Astrocyte of the spinal cord (primary cell): ENCODE measurements at regions not wholly inside any gene's neighbourhood (a gene's known extent, or its start where the extent isn't known, plus 50 kb on each side); places are given as distances from the start of the nearest gene placed in this dataset.

ENCODE experiments used
- DNase-seq: peaks from one replicate; pipeline ENCODE4 v3.0.0; 2011; ENCODE audit warnings: low read depth, low spot score
- H3K4me3 ChIP-seq: 2 replicates; pipeline ENCODE4 v1.5.1; 2011; ENCODE audit warnings: low read depth, mild to moderate bottlenecking, low read length, moderate library complexity
- in situ Hi-C: cut with HindIII; loops from 2 replicates; pipeline ENCODE4 v1.10.0; 2017; ENCODE audit warnings: low sequenced_read_pairs
- TF ChIP-seq, protein P1 (sequence below): IDR thresholded peaks from 2 replicates; pipeline ENCODE4 v1.5.1; 2012; ENCODE audit warnings: low read depth, mild to moderate bottlenecking, low read length, inconsistent platforms

DNA sequence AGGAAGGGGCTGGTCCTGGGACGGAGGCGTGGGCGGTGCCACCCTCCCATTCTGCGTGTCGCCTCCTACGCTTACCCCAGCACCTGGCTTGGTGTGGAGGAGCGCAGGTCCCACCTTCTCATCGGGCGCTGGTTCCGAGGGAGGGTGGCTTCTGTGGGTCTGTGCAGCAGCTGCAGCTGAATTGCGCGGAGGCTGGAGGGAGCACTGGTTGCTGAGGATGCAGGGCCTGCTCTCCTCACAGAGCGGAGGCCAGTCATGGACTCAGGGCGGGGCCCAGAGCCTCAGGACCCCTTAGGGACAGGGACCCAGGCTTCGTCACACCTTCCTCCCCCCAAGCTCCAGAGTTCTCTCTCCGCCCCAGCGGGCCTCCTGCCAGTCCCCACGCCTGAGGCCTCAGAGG, 127.8 kb upstream of the MAP3K4 start:
- TF ChIP-seq, protein P1, sequence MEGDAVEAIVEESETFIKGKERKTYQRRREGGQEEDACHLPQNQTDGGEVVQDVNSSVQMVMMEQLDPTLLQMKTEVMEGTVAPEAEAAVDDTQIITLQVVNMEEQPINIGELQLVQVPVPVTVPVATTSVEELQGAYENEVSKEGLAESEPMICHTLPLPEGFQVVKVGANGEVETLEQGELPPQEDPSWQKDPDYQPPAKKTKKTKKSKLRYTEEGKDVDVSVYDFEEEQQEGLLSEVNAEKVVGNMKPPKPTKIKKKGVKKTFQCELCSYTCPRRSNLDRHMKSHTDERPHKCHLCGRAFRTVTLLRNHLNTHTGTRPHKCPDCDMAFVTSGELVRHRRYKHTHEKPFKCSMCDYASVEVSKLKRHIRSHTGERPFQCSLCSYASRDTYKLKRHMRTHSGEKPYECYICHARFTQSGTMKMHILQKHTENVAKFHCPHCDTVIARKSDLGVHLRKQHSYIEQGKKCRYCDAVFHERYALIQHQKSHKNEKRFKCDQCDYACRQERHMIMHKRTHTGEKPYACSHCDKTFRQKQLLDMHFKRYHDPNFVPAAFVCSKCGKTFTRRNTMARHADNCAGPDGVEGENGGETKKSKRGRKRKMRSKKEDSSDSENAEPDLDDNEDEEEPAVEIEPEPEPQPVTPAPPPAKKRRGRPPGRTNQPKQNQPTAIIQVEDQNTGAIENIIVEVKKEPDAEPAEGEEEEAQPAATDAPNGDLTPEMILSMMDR, result no peak
- H3K4me3 ChIP-seq, result no peak overlapping the region
- no peak for DNase-seq
- in situ Hi-C loops, result no loop called here

DNA sequence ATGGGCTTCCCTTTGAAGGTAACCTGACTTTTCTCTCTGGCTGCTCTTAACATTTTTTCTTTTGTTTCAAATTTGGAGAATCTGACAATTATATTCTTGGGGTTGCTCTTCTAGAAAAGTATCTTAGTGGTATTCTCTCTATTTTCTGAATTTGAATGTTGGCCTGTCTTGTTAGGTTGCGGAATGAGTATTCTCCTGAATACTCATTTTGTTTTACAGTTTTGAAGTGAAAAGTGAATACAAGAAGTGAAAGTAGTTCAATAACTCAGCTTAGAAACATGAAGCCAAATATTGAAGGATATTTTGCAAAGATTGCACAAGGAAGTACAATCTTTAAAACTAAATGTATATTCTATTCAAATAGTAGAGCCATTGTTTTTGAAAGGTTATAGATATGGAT, 120.2 kb upstream of the MAP3K4 start:
- TF ChIP-seq, protein P1, result no peak
- no peak for DNase-seq
- in situ Hi-C loops, result no loop called here
- H3K4me3 ChIP-seq, result no peak overlapping the region

DNA sequence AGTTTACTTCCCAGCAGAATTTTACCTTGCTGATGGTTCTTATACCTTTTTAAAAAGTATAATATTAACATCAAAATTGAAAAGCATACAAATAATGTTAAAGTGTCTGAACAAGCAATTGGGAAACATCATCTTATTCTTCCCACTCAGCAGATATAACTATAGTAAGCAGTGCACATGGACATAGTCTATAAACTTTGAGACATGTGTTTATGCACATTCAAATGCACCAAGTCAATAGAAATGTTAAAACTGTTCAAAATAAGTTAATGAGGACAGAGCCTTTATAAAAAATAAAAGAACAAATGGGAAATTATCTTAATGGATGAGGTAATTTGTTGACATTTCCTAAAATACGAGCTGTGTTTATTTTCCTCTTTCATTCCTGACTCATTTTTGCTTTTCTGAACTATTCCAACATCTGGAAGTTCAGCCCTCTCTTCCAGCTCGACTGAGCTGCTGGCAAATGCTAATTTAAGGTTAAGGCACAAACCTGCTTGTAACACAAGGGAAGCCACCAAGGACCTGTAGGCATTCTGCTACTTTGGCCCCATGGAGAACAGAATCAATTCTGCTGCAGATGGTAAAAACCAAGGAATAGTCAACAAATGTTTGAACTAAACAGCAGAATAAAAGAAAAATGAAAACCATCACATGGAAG, 110.3 kb upstream of the MAP3K4 start:
- DNase-seq, result no peak
- TF ChIP-seq, protein P1, result no peak
- in situ Hi-C loops, result no loop called here
- H3K4me3 ChIP-seq, result no peak overlapping the region

DNA sequence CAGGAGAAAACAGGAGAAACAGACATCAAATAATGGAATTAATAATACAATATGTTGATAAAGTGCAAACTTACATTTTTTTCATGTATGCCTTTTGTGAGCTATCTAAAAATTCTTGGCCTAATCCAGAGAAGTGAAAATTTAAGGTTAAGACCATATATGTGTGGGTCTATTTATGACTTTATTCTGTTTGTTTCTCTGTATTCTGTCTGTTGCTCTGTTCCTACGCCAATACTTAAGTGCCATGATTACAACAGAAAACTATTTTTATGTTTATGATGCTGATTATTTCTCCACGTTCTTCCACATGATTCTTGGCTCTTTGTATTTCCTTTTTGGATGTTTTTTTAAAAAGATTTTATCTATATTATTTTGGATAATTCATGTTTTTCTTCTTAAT, 109.6 kb upstream of the MAP3K4 start:
- no peak for DNase-seq
- TF ChIP-seq, protein P1, result no peak
- H3K4me3 ChIP-seq, result no peak overlapping the region
- in situ Hi-C loops, result no loop called here

DNA sequence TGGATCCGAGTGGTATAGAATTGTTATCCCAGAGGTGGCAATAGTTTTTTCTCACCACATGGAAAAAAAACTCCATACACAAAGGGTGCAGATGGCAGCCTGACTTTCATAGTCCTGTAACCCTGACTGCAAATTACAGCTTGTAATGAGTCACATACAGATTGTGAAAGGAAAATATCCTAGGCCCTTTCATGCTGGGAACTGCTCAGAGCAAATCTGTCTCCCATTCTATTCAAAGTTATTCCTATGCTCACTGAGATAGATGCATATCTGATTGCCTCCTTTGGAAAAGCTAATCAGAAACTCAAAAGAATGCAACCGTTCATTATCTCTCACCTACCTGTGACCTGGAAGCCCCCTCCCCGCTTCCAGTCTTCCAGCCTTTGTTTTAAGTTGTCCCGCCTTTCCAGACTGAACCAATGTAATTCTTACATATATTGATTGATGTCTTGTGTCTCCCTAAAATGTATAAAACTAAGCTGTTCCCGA, 108.7 kb upstream of the MAP3K4 start:
- TF ChIP-seq, protein P1, result no peak
- no peak overlapping the region for H3K4me3 ChIP-seq
- in situ Hi-C loops, result no loop called here
- DNase-seq, result peak; percentile 17

DNA sequence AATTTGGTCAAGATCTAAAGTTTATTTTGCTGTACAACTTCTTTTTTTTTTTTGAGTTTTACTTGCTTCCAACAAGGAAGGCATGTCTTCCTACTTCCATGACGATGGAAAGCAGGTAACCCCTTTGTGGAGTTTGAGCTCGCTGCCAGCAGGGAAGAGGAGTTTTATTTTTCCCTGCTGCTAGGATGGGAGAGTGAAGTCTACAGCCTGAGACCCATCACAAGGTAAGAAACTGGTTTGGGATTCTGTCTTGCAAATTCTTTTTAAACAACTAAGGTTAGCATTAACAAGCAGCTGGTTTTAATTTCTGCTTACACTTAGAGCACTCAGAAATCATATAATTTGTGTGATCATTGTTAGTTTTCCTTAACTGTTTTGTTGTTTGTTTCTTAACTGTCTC, 108.0 kb upstream of the MAP3K4 start:
- no peak for DNase-seq
- no peak overlapping the region for H3K4me3 ChIP-seq
- in situ Hi-C loops, result no loop called here
- TF ChIP-seq, protein P1, result no peak
